HEK293 (cell line): ENCODE measurements at regions not wholly inside any gene's neighbourhood (a gene's known extent, or its start where the extent isn't known, plus 50 kb on each side); places are given as distances from the start of the nearest gene placed in this dataset.

Source experiments
- GLIS1 ChIP-seq: fragments of 450-650 bp; formaldehyde crosslinking; IDR thresholded peaks from 2 replicates; pipeline ENCODE4 v1.5.1; 2016; ENCODE audit warnings: missing biosample characterization, missing genetic modification characterization
- ZNF174 ChIP-seq: fragments of 450-650 bp; formaldehyde crosslinking; IDR thresholded peaks from 2 replicates; pipeline ENCODE4 v1.5.0; 2017; ENCODE audit warnings: missing biosample characterization, mild to moderate bottlenecking, missing genetic modification characterization
- TF ChIP-seq, protein P1 (sequence below): fragments of 450-650 bp; formaldehyde crosslinking; IDR thresholded peaks from 2 replicates; pipeline ENCODE4 v1.5.1; 2016; ENCODE audit warnings: missing biosample characterization, missing genetic modification characterization

DNA sequence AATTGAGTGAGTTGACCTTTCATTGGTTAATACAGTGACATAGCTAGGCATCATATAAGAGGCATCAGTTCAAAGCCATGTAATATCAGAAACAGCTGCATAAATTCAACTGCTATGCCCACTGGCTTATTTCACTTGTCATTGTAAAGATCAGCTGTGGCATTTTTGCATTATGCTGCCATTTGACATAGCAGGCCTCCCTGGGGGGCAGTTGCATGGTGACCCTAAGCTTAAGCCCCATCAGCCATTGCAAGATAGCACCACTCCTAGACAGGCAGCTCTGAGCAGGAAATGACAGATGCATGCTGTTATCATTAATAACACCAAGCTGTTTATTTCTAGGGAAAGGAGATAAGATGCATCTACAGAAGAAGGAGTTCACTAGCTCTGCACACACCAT, 233.4 kb upstream of the CNTNAP5 start:
- TF ChIP-seq ZNF174 = no peak
- TF ChIP-seq, protein P1, sequence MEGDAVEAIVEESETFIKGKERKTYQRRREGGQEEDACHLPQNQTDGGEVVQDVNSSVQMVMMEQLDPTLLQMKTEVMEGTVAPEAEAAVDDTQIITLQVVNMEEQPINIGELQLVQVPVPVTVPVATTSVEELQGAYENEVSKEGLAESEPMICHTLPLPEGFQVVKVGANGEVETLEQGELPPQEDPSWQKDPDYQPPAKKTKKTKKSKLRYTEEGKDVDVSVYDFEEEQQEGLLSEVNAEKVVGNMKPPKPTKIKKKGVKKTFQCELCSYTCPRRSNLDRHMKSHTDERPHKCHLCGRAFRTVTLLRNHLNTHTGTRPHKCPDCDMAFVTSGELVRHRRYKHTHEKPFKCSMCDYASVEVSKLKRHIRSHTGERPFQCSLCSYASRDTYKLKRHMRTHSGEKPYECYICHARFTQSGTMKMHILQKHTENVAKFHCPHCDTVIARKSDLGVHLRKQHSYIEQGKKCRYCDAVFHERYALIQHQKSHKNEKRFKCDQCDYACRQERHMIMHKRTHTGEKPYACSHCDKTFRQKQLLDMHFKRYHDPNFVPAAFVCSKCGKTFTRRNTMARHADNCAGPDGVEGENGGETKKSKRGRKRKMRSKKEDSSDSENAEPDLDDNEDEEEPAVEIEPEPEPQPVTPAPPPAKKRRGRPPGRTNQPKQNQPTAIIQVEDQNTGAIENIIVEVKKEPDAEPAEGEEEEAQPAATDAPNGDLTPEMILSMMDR = no peak
- TF ChIP-seq GLIS1 = no peak
